ENCODE measurements at regions not wholly inside any gene's neighbourhood (a gene's known extent, or its start where the extent isn't known, plus 50 kb on each side); places are given as distances from the start of the nearest gene placed in this dataset.

DNA sequence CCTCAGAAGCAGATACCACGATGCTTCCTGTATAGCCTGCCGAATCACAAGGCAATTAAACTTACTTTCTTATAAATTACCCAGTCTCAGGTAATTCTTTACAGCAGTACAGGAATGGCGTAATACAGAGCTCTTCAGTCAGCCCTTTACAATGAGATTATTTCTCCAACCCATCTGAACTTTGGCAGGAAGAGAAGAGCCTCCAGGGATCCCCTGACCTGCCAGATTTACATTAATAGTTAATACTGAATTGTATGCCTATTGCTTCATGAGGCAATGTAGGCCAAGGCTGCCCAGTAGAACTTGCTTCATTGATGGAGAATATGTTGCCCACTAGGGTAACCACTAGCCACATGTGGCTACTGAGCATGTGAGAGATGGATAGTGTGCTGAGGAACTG lies 608.7 kb downstream of the SH2D4B start:
- no peak for TF ChIP-seq POLR2A (IDR thresholded peaks at IDR 0.05)
- TF ChIP-seq, protein P1, sequence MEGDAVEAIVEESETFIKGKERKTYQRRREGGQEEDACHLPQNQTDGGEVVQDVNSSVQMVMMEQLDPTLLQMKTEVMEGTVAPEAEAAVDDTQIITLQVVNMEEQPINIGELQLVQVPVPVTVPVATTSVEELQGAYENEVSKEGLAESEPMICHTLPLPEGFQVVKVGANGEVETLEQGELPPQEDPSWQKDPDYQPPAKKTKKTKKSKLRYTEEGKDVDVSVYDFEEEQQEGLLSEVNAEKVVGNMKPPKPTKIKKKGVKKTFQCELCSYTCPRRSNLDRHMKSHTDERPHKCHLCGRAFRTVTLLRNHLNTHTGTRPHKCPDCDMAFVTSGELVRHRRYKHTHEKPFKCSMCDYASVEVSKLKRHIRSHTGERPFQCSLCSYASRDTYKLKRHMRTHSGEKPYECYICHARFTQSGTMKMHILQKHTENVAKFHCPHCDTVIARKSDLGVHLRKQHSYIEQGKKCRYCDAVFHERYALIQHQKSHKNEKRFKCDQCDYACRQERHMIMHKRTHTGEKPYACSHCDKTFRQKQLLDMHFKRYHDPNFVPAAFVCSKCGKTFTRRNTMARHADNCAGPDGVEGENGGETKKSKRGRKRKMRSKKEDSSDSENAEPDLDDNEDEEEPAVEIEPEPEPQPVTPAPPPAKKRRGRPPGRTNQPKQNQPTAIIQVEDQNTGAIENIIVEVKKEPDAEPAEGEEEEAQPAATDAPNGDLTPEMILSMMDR (IDR thresholded peaks at IDR 0.05): no peak
